VCaP (cell line): ENCODE measurements at regions not wholly inside any gene's neighbourhood (a gene's known extent, or its start where the extent isn't known, plus 50 kb on each side); places are given as distances from the start of the nearest gene placed in this dataset.

ENCODE experiments used
- H3K27ac ChIP-seq: fragments of 450-650 bp; 2 replicates; pipeline ENCODE4 v1.5.1; 2017
- TF ChIP-seq, protein P1 (sequence below): fragments of 450-650 bp; conservative IDR thresholded peaks from 2 replicates; pipeline ENCODE4 v1.5.1; 2017; ENCODE audit warnings: mild to moderate bottlenecking, moderate library complexity

DNA sequence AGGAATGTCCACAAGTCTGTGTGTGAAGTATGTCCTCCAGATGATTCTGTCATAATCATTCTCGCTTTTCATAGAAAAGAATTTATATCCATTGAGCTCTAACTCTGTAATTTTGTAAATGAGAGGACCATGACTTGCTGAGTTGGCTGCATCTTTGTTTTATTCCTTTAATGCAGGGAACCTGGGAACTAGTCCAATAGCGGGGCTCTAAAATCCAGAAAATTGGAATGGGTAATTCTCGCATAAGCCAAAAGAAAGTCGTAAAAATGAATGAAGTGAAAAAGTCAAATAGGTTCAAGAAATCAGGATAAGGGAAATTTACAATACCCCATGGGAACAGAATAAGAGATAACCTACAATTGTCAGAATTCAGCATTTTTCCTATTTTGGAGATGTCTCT is 232.5 kb downstream of the RAB38 start:
- TF ChIP-seq, protein P1, sequence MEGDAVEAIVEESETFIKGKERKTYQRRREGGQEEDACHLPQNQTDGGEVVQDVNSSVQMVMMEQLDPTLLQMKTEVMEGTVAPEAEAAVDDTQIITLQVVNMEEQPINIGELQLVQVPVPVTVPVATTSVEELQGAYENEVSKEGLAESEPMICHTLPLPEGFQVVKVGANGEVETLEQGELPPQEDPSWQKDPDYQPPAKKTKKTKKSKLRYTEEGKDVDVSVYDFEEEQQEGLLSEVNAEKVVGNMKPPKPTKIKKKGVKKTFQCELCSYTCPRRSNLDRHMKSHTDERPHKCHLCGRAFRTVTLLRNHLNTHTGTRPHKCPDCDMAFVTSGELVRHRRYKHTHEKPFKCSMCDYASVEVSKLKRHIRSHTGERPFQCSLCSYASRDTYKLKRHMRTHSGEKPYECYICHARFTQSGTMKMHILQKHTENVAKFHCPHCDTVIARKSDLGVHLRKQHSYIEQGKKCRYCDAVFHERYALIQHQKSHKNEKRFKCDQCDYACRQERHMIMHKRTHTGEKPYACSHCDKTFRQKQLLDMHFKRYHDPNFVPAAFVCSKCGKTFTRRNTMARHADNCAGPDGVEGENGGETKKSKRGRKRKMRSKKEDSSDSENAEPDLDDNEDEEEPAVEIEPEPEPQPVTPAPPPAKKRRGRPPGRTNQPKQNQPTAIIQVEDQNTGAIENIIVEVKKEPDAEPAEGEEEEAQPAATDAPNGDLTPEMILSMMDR: no peak
- H3K27ac ChIP-seq: no peak overlapping the region

DNA sequence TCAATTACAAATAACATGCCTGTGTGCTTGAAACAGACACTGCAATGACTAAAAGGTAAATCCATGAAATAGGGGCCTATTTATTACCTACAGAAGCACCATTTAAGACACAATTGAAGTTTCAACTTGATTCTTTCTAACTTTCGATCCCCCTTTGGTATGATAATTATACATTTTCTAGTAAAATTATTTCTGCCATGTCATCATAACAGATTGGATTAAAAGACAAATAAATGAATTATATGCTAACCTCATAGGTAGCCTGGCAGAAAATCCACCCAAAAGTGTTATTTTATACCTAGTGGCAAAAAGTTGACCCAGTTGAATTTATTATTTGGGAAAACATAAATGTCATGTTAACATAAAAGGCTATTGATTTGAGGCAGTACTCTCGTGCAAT is 241.1 kb downstream of the RAB38 start:
- no peak overlapping the region for H3K27ac ChIP-seq
- TF ChIP-seq, protein P1: no peak

DNA sequence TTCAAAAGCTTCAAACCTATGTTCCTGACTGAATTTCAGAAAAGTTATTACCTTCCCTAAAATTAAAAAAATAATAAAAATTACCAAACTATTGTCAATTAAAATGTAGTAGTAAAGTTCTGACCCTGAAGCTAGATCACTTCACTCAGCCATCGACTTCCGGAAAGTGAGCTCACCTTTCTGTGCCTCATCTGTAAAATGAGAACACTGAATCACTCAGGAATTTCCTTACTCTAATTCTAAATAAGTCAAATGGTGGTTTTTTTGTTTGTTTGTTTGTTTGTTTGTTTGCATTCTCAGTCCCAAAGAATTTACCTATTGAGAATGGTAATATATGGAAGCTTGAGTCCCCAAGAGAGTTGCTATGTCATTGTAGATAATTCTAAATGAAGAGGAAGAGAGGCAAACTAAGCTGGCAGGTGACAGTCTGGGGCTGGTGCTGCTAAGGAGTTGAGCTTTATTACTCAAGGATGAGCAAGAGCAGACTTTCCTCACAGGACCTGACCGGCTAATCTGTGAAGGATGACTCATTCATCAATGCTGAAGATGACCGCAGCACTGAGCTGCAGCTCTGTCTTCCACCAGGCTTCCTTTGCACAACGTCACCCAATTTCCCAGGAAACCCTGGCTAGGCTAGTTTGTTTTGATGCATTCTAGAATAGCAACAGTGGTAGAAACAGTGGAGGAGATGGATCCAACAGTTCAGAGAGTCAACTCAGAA is 248.8 kb downstream of the RAB38 start:
- no peak overlapping the region for H3K27ac ChIP-seq
- TF ChIP-seq, protein P1: no peak

DNA sequence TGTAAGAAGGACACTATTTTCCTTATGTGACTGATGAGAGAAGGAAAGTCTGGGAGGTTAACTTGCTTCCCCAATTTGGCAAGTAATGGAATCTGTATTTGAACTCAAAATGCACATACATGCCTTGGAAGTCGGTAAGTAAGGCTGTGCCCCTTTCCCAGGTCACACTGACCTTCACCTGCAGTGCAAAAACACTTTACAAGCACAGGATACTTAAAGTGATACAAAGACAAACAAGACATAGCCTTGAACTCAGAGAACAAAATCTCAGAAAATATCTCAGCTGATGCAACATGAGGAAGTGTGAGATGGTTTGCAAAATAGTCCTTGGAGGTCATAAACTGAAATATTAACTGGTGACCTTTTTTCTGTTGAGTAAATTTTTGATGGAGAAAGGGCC is 251.1 kb downstream of the RAB38 start:
- TF ChIP-seq, protein P1: no peak
- no peak overlapping the region for H3K27ac ChIP-seq

DNA sequence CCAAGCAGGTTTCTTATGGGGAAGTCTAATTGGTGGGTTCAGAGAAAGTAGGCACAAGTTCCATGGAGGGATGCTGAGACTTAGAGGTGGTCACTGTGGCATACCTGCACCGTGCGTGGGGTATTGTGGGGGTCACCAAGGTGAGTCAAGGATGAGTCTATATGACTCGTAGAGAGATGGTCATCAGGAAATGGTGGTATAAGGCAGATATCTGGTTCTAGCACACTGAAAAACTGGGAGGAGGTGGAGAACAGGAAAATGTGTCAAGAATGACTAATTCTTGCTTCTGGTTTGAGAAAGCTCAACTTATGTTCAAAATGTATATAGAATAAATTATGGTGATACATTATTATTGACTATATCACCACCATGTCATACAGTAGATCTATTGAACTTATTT is 258.1 kb downstream of the RAB38 start:
- TF ChIP-seq, protein P1: no peak
- no peak overlapping the region for H3K27ac ChIP-seq

DNA sequence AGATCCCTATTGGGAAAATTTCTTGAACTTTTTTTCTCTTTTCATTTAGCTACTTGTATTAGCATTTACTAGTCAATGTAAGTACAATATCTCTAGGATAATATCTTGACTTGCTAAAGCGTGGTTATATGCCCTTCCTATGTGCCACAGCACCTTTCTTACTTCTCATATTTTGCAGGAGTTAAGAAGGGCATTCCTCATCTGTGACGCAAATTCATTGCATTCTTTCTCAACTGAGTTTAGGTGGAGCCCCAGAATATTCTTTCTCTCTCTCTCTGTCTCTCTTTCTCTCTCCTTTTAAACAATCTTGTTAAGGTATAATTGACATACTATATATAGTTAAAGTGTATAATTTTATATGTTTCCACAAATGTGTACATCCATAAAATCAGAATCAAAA is 266.1 kb downstream of the RAB38 start:
- no peak overlapping the region for H3K27ac ChIP-seq
- TF ChIP-seq, protein P1: no peak

DNA sequence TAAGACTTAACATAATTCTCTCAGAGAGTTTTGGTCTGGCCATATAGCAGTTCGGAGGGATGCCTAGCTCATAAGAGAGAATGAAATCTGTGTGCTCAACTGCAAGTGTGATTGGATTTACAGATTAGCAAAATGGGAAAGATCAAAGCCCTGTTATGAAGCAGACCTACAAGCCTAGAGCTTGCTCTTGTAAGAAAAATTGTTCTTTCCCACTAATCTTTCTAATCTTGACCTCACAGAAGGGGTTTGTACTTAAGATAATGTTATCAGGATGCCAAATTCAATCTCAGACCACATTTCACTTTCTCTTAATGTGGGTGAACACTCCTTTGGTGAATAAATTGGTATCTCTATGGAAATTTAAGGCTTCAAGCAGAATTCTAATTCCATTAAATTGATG is 267.2 kb downstream of the RAB38 start:
- TF ChIP-seq, protein P1: no peak
- H3K27ac ChIP-seq: no peak overlapping the region
